ENCODE measurements at regions not wholly inside any gene's neighbourhood (a gene's known extent, or its start where the extent isn't known, plus 50 kb on each side); places are given as distances from the start of the nearest gene placed in this dataset.

- TF ChIP-seq CTCF (IDR thresholded peaks at IDR 0.05; ENCODE audit: borderline replicate concordance, control extremely low read depth, extremely low read depth, insufficient read depth, missing control alignments) = no peak
- DNase-seq (ENCODE audit: low spot score) = no peak
- in situ Hi-C loops (cut with MboI; ENCODE audit: low sequenced_read_pairs, unreplicated experiment) = loop anchor here (25.0 kb wide), 1 partner anchor 375 kb away; no protein-coding TSS in a partner anchor
Observed at GRCh38 chr22:19636696-19637407, 77.5 kb upstream of the SEPTIN5 start.

- in situ Hi-C loops (cut with MboI; ENCODE audit: low sequenced_read_pairs, unreplicated experiment) = loop anchor here (25.0 kb wide), 1 partner anchor 375 kb away; no protein-coding TSS in a partner anchor
Observed at GRCh38 chr22:19637408-19638281, 76.7 kb upstream of the SEPTIN5 start.

GRCh38 chr22:19638282-19639015 is 75.9 kb upstream of the SEPTIN5 start:
- no peak for TF ChIP-seq CTCF (IDR thresholded peaks at IDR 0.05; ENCODE audit: borderline replicate concordance, control extremely low read depth, extremely low read depth, insufficient read depth, missing control alignments)
- no peak for DNase-seq (ENCODE audit: low spot score)
- in situ Hi-C loops (cut with MboI; ENCODE audit: low sequenced_read_pairs, unreplicated experiment) = loop anchor here (25.0 kb wide), 1 partner anchor 376 kb away; no protein-coding TSS in a partner anchor

More at GRCh38 chr22:19637408-19638281, 76.7 kb upstream of the SEPTIN5 start:
- DNase-seq (ENCODE audit: low spot score) = no peak
- TF ChIP-seq CTCF (IDR thresholded peaks at IDR 0.05; ENCODE audit: borderline replicate concordance, control extremely low read depth, extremely low read depth, insufficient read depth, missing control alignments) = no peak

- DNase-seq (ENCODE audit: low spot score) = no peak
- TF ChIP-seq CTCF (IDR thresholded peaks at IDR 0.05; ENCODE audit: borderline replicate concordance, control extremely low read depth, extremely low read depth, insufficient read depth, missing control alignments) = no peak
- in situ Hi-C loops (cut with MboI; ENCODE audit: low sequenced_read_pairs, unreplicated experiment) = loop anchor here (25.0 kb wide), 1 partner anchor 377 kb away; no protein-coding TSS in a partner anchor
Observed at GRCh38 chr22:19639610-19640135, 74.6 kb upstream of the SEPTIN5 start.

GRCh38 chr22:19640306-19640705 is 74.0 kb upstream of the SEPTIN5 start:
- TF ChIP-seq CTCF (IDR thresholded peaks at IDR 0.05; ENCODE audit: borderline replicate concordance, control extremely low read depth, extremely low read depth, insufficient read depth, missing control alignments) = no peak
- in situ Hi-C loops (cut with MboI; ENCODE audit: low sequenced_read_pairs, unreplicated experiment) = loop anchor here (25.0 kb wide), 1 partner anchor 378 kb away; no protein-coding TSS in a partner anchor
- DNase-seq (ENCODE audit: low spot score) = no peak

Measured in GM13976 (cell line).